Activated CD8-positive, alpha-beta memory T cell treated with anti-CD3 and anti-CD28 coated beads for 4 hours (primary cell): ENCODE measurements at regions not wholly inside any gene's neighbourhood (a gene's known extent, or its start where the extent isn't known, plus 50 kb on each side); places are given as distances from the start of the nearest gene placed in this dataset.
"Not testable (repeated sequence)": the region's sequence is repeated elsewhere in the genome, so short reads cannot be mapped to it uniquely, and the experiment has no call there.

Experiments
- DNase-seq, 2 donors: peaks; one replicate each; pipeline ENCODE4 v3.0.0-alpha.2; 2020; ENCODE audit warnings: low read depth in 2 of 2

DNA sequence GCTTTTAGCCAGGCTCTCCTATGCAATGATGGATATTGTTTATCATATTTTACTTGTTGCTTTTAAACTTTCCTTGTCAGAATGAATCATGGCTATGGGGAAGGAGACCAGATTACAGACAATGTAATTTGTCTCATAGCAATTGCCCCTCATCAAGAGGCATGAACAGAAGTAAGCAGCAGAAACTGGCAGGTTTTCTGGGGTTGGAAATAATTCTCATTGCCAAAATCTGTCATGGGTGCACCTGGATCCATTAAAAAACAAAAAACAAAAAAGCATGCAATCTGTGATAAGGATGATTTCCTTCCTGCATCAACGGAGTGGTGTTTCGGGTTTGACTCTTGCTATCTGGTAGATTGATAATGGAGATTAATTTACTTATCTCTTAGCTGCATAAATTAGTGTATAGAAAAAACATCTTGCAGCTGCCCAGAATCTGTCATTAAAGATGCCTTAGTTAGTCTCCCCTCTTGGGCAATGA is 419.6 kb downstream of the SOX11 start:
- DNase-seq = no peak

DNA sequence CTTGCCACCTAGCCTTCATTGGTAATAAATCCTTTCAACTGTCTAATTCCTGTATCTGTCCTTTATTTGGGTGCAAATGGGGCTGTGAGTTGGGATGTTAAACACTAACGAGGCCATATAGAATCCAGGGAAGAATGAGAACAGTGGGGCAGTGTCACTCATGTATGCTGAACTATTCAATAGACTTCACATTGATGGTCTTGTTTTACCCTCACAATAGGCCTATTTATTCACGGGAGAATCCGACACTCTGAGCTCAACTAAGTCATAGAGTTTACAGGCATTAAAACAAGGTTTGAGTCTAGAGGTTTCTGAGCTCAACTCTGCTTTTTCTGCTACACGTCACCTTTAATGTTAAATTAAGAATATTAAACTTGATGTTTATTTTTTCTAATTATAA is 421.6 kb downstream of the SOX11 start:
- DNase-seq = no peak

DNA sequence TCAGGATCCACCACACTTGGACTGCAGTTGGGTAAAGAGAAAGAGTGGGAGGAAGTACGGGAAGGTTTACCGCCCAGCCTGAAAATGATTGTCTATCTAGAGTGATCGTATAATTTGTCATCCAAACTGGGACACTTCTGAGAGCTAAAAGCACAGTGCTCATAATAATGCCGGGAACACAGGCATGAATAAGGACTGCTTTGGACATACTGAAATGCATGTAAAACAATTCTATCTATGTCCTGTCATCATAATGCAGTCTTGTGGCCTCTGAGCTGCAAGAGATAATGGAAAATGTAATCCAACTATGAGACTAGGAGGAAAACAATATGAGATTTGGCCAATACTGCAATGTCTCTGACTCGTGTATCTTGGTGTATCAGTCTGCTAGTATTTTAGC is 435.5 kb downstream of the SOX11 start:
- DNase-seq = no peak

DNA sequence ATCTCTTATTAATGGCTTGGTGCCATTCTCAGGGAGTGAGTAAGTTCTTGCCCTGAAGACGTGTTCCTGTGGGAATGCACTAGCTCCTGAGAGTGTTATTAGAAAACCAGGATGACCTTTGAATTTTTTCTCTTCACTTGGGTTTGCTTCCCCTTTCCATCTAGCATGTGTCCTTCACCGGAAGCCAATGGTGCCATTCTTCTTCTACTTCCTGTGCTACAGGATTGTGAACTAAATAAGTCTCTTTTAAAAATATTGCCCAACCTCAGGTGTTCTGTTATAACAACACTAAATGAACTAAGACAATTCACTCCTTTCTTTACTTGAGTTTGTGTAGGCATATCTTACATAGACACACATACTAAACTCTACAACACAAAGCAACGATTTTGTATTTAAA is 447.0 kb downstream of the SOX11 start:
- DNase-seq = no peak

- no peak for DNase-seq
Measured at GRCh38 chr2:6139916-6140315, 447.7 kb downstream of the SOX11 start.

DNA sequence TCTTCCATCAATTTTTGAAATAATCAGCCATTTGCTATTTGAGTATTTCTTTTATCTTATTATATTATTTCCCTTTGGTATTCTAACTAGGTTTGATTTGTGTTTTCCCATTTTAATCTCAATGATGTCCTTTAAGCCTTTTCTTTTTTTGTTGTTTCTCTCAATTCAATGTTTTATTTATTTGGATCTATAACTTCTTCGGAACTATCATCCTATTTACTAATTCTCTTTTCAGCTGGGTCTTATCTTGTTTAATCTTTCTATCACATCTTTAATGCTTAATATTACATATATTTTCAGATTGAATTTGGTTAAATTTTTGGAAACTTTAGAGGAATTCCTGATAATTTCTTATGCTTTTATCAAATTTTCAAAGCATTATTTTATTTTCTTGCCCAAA is 448.3 kb downstream of the SOX11 start:
- DNase-seq = no peak

DNA sequence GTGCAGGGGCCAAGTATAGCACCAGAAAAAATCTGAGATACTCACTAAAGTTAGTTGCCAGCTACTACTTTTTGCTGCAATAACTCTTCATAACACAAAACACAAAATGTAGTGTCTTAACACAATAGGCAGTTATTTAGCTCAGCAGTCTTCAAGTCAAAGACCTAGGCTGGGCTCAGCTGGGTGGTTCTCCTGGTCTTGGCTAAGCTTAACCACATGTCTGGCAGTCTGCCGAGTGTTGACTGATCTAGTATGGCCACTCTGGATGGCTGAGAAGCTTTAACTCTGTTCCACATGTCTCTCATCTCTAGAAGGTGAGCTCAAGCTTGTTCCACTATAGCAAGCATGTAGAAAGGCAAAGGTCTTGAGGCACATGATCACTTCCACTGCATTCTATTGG is 451.6 kb downstream of the SOX11 start:
- DNase-seq = no peak

- DNase-seq = not testable (repeated sequence)
Measured at GRCh38 chr2:6147215-6147614, 455.0 kb downstream of the SOX11 start.

DNA sequence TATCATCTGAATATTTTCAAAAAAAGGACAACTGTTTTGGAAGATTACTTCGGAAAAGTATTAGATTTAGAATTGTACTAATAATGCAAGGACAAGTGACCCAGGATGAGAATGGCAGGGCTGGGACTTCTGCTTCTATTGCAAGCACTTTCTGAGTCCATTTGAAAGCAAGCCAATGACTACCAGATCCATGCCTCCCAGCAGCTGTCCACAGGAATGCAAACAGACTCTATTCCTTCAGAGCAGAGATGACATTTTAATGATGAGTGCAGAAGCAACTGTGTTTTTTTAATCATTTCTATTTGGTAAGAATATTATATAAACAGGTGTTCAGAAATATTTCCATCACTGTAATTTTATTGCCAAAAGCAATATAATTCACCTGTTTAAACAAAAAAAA is 456.7 kb downstream of the SOX11 start:
- no peak for DNase-seq

DNA sequence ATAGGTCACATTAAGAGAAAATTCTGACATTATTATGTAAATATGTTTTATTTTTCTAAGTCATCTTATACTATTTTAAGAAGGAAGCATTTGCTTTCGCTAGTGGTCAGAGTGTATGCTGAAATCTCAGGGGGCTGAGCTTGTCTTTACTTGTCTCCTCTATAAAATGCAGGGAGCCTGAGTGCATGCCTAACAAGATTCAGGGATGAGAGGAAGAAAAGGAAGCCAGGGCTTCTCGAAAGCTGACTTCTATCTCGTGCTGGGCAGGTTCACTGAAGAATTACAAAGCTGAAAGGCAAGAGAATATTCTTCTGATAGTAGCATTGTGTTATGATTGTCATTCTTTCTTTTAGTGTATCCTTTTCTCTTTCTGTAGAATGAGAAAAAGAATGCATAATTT is 467.4 kb downstream of the SOX11 start:
- no peak for DNase-seq

DNA sequence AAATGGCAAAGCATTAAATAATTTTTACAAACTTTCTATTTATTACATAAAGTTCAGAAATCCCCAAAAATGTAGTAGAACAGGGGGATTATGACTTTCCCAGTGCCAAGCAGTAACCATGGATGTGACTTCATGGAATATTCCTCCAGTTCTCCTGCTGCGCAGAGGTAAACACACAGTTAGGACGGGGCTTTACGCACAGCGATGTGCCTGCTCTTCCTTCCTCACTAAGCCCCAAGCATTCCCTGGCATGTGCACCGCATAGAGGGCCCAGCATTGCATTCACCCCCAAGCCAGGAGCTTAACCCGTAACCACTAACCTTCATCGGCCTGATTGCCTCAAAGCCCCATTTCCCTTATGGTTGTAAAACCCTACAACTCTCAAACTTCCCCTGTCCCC is 471.7 kb downstream of the SOX11 start:
- DNase-seq = no peak

- DNase-seq = no peak
Measured at GRCh38 chr2:6164986-6165747, 473.0 kb downstream of the SOX11 start.

GRCh38 chr2:6167592-6168138 is 475.5 kb downstream of the SOX11 start:
- DNase-seq = no peak

- DNase-seq = no peak
Measured at GRCh38 chr2:6168485-6168884, 476.3 kb downstream of the SOX11 start.

- DNase-seq = no peak
Measured at GRCh38 chr2:6171294-6171693, 479.1 kb downstream of the SOX11 start.

- DNase-seq = no peak
Measured at GRCh38 chr2:6177811-6178210, 485.6 kb downstream of the SOX11 start.

DNA sequence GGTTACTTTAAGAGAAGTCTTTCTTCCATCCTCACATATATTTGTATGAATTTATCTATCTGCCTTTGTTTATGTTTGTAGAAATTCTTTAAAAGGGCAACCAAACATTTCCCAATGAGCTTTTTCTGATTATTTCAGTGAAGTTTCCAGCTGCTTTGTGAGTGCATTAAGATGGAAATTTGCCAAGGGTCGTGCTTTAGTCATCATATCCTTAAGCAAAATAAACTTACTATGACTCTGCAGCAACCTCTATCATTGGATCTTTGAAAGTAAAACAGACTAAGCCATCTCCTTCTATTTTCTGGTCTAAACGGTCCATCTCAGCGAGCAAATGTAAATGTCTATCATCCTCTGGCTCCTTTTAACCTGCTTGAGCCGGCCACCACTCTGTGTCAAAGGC is 489.3 kb downstream of the SOX11 start:
- DNase-seq = no peak

DNA sequence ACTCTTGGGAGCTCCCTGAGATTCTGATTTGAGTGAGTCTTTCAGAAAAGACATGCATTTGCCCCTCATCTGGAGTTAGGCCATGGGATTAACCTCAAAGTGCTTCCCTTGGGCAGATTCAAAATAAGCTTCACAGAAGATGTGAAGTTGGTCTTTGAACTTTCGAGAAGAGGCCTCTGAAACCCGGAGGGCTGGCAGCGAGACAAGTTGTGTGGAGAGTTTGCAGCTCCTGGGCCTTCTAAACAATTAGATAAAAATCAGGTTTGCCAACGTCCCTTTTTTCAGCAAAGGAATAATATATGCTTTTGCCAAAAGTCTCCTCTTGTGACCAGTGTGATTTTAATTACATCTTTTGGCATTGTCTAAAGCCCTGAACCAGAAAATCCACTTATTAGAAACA is 489.7 kb downstream of the SOX11 start:
- DNase-seq = no peak

DNA sequence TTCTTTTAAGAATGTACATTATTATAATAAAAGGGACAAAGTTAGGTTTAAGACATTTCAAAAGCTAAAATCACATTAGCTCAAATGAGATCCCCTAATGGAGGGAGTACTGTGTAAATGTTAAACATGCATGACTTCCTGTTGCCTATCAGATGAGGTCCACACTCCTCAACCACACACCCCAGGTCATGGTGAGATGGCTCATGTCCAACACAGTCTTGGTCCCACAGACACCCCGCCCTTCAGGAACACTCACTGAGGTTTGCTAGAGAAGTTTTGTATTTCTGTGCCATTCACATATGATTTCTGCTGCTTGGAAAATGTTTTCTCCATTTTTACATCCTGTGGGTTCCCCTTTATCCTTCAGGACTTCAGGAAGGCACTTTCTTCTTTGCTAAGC is 491.0 kb downstream of the SOX11 start:
- no peak for DNase-seq

DNA sequence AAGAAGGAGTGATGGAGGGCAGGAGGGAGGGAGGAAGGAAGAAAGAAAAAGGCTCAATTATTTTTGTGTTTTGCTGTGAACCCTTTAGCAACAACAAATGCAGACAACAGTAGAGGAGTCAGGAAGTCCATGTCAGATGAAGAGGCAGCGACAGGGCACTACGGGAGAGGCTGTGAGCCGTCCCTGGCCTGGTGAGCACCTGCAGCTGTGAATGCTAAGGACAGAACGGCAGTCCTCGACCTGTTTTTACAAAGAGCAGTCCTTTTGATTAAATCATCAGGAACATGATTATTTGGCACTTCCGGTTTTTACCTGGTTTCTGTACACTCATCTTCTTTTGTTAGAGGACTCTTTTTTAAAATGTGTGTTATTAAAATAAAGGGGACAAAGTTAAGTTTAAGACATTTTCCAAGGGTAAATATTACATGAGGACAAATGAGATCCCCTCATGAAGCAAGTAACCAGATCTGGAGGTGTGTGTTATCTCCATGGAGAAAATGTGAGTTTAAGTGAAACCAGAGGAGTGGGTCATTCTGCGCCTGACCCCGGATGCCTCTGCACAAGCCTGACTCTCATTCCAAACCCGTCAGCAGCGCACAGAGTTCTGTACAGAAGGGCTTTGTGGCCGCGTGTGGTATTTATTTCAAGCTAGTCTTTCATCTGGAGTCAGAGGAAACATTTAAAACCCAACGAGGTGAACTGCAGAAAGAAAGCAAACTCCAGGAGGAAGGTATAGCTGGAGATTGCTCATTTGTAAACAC is 492.5 kb downstream of the SOX11 start:
- DNase-seq = no peak

DNA sequence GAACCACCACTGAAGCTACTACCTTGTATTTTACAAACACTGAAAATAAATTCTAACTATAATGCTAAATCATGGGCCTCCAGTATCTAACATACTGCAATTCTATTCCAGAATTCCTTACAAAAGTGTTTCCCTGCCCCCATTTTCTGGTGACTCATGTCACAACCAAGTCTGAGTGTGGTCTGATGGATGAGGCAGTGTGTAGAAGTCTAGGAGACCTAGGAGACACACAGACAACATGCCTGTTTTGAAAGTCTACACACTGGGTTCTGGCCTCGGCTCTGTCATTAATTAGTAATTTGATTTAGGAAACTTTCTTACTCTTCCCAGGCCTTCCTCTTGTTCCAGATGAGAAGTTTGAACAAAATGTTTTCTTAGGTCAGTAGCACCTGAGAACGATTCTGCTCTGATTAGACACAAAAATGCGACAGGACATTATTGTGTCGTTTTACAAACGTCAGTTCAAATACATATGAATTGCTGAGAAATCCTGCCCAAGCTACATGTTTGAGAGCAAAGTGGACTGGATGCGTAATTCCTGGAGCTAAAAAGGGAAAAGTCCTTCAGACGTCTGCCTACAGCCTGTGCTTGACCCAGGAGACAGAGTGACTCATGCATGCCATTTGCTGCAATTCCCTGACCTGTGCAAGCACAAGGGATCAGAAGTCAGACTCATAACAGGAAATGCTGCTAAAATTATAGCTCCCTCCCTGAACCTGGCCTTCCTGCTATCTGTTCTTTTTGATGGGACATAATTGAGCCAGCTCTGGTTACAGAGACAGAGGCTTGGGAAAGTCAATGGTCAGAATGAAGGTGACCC is 494.4 kb downstream of the SOX11 start:
- DNase-seq = no peak

- DNase-seq = no peak
Measured at GRCh38 chr2:6196449-6196848, 504.3 kb downstream of the SOX11 start.
